Liver (tissue), 3 donors: ENCODE measurements at regions not wholly inside any gene's neighbourhood (a gene's known extent, or its start where the extent isn't known, plus 50 kb on each side); places are given as distances from the start of the nearest gene placed in this dataset.

ENCODE experiments used
- CTCF ChIP-seq: fragments of 150-350 bp; IDR thresholded peaks from 2 replicates; pipeline ENCODE4 v1.5.1; 2017; ENCODE audit warnings: improper control_type of control experiment, low read depth, low read length; ENCODE audit not compliant: missing input control
- EGR1 ChIP-seq, 2 donors: IDR thresholded peaks; 2 replicates each; pipeline ENCODE4 v1.6.1; 2016 to 2018; ENCODE audit warnings: antibody characterized with exemption in 2 of 2, low read depth in 2 of 2
- HNF4A ChIP-seq, 2 donors: conservative IDR thresholded peaks; 2 replicates each; pipeline ENCODE4 v1.6.1; 2016; ENCODE audit warnings: antibody characterized with exemption in 2 of 2, mild to moderate bottlenecking in 2 of 2
- JUND ChIP-seq, 2 donors: IDR thresholded peaks; 2 replicates each; pipeline ENCODE4 v1.6.1; 2016; ENCODE audit warnings: antibody characterized with exemption in 2 of 2
- MAX ChIP-seq: IDR thresholded peaks from 2 replicates; pipeline ENCODE4 v1.6.1; 2016; ENCODE audit warnings: antibody characterized with exemption
- RAD21 ChIP-seq, 2 donors: IDR thresholded peaks; 2 replicates each; pipeline ENCODE4 v1.6.1; 2016; ENCODE audit warnings: antibody characterized with exemption in 2 of 2, mild to moderate bottlenecking in 2 of 2
- REST ChIP-seq: IDR thresholded peaks from 2 replicates; pipeline ENCODE4 v1.6.1; 2016; ENCODE audit warnings: antibody characterized with exemption, mild to moderate bottlenecking
- SP1 ChIP-seq: IDR thresholded peaks from 2 replicates; pipeline ENCODE4 v1.6.1; 2018; ENCODE audit warnings: antibody characterized with exemption, mild to moderate bottlenecking
- TAF1 ChIP-seq: conservative IDR thresholded peaks from 2 replicates; pipeline ENCODE4 v1.6.1; 2016; ENCODE audit warnings: antibody characterized with exemption, mild to moderate bottlenecking
- YY1 ChIP-seq: IDR thresholded peaks from 2 replicates; pipeline ENCODE4 v1.6.1; 2016; ENCODE audit warnings: antibody characterized with exemption, mild to moderate bottlenecking
- ZBTB33 ChIP-seq: IDR thresholded peaks from 2 replicates; pipeline ENCODE4 v1.6.1; 2016; ENCODE audit warnings: antibody characterized with exemption
- donor health status: healthy.
- donor health status: healthy.

- TF ChIP-seq JUND (IDR thresholded peaks at IDR 0.05) = no peak
- TF ChIP-seq MAX = no peak
- no peak for TF ChIP-seq CTCF
- TF ChIP-seq RAD21 (IDR thresholded peaks at IDR 0.05) = no peak
- TF ChIP-seq ZBTB33 = no peak
- no peak for TF ChIP-seq REST
- TF ChIP-seq YY1 = no peak
- TF ChIP-seq HNF4A (conservative IDR thresholded peaks at IDR 0.05) = no peak
- TF ChIP-seq TAF1 = no peak
- TF ChIP-seq EGR1 (IDR thresholded peaks at IDR 0.05; ENCODE audit: low read depth in 2 of 2) = no peak
- no peak for TF ChIP-seq SP1
Measured at GRCh38 chr9:73347123-73347522, 195.5 kb downstream of the ANXA1 start.
